GM18951 (cell line): ENCODE measurements at regions not wholly inside any gene's neighbourhood (a gene's known extent, or its start where the extent isn't known, plus 50 kb on each side); places are given as distances from the start of the nearest gene placed in this dataset.

ENCODE experiments used
- POLR2A ChIP-seq: IDR thresholded peaks from 4 replicates; pipeline ENCODE4 v1.6.1; 2011; ENCODE audit warnings: mild to moderate bottlenecking; ENCODE audit not compliant: insufficient read length, insufficient read depth; ENCODE audit errors: extremely low read depth
- in situ Hi-C: fragments of 300-500 bp; cut with MboI; formaldehyde crosslinking; loops from one replicate; pipeline ENCODE4 v1.12.0; 2022; ENCODE audit warnings: low sequenced_read_pairs, mixed read lengths, inconsistent platforms; ENCODE audit not compliant: unreplicated experiment

DNA sequence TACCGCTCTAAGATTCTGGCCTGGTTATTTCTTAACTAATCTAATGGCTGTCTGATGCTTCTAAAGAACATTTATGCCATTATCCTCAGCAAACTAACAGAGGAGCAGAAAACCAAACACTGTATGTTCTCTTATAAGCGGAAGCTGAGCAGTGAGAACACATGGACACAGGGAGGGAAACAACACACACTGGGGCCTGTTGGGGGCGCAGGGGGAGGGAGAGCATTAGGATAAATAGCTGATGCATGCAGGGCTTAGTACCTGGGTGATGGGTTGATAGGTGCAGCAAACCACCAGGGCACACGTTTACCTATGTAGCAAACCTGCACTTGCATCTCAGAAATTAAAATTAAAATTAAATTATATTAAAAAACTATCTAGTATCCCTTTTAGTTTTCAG lies 853.5 kb downstream of the GATA3 start:
- no peak for TF ChIP-seq POLR2A
- in situ Hi-C loops = no loop called here

DNA sequence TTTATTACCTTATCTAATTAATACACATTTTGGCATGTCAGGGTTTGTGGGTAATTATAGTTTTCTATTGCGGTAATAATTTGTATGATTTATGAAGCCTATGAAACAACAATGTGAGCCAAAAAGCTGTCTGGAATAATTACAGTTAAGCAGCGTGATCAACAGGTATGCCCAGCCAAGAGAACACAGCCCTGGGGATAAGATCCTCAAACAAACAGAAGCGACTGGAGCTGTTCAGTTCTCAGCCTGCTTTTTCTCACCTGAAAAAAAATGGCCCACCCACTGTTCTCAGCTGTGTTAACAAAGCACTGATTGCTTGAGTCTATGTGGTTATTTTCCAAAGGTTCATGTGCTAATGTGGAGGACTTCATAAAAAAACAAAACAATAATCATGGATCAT lies 855.8 kb downstream of the GATA3 start:
- no peak for TF ChIP-seq POLR2A
- in situ Hi-C loops = no loop called here

DNA sequence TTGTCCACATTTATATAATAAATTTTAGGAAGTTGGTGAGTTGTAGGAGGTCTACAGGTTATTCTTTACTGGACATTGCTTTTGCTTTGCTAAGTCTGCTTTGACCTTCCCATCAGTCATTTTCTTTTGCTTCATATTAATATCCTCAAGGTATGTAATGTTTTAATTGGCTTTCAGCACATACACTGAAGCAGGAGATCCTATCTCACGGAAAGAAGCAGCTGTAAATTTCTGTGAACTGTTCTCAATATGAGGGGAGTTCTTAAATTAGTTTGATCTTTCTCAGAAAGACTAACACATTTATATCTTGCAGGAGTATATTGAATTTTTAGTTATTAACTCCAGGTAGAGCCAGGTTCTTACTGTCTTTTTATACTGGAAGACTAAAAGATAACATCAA lies 856.5 kb downstream of the GATA3 start:
- no peak for TF ChIP-seq POLR2A
- in situ Hi-C loops = no loop called here

DNA sequence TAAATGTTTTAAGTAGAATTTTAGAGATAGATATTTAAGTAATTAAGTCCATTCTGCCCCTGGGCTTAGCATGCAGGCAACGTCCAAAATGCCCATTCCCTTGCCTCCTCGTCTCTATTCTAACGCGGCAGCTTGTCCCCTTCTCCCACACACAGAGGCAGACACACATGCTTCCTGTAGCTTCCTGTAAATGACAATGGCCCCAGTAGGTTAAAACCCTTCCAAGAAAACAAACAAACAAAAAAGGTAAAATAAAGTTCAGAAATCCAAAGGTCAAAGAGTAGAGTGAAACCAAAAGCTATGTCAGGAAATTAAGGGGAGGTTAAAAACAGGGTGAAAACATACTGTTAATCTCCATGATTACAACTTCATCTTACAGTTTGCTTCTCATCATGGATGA lies 857.6 kb downstream of the GATA3 start:
- in situ Hi-C loops = no loop called here
- TF ChIP-seq POLR2A = no peak

DNA sequence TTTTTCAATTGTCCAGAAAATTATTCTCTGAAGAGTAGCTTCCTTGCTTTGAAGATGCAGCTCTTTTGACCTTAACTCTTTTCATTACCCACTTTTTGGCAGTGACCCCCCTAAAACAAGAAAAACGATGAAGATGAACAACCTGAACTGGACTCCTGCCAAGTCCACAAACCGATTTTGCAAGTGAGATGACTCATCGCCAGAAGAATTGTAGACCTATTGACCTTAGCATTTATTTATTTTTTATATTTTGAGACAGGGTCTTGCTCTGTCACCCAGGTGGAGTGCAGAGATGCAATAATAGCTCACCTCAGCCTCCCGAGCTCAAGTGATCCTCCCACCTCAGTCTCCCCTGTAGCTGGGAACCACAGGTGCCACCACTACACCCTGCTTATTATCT lies 859.2 kb downstream of the GATA3 start:
- no peak for TF ChIP-seq POLR2A
- in situ Hi-C loops = no loop called here

DNA sequence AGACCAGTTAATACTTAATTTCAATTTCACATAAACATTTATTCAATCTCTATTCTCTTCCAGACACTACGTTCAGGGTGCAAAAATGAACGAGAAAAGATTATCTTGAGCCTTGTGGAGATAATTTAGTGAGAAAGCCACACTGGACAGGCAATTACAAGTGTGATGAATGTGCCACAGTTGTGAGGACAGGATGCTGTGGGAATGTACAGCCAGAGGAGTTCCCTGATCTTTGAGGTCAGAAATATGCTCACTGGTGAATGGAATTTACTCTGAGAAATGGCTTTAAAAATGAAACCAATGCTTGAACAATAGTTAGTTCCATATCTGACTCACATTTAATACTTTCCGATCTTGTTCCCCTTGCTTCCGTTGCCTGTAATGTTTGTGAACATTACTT lies 864.8 kb downstream of the GATA3 start:
- in situ Hi-C loops = no loop called here
- no peak for TF ChIP-seq POLR2A

DNA sequence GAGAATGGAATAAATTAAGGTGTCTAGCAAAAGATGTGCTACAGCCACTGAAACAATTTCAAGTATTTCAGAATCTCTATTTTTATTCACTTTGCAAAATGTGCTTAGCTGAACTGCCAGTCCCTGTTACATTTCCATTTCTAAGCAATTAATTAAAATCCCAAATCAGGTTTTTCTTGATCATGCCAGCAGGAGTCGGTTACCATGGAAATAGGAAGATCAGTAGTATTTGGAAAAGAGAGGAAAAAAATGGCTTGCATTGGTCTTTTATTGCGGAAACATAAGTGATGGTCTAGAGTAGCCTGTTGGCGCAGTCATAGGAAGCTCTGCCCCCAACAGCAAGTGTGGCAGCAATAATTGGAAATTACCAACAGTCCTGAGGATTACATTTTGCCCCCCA lies 867.1 kb downstream of the GATA3 start:
- in situ Hi-C loops = no loop called here
- TF ChIP-seq POLR2A = no peak

DNA sequence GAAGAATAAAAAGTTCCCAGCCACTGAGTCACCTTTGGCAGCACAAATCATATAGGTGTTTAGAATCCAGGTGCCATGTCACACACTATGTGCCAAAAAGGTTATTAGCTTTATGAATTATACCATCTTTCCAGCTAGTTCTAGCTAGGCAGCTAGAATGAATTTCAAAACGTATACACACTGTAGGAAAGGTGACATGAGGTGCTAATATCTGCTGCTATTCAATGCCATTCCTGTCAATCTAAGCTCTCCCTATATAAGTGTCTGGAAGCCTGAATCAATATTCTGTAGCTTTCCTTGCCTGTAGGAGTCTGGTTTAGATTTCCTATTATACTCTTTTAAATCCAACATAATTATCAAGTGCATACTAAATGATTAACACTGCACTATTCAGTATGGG lies 868.6 kb downstream of the GATA3 start:
- no peak for TF ChIP-seq POLR2A
- in situ Hi-C loops = no loop called here

DNA sequence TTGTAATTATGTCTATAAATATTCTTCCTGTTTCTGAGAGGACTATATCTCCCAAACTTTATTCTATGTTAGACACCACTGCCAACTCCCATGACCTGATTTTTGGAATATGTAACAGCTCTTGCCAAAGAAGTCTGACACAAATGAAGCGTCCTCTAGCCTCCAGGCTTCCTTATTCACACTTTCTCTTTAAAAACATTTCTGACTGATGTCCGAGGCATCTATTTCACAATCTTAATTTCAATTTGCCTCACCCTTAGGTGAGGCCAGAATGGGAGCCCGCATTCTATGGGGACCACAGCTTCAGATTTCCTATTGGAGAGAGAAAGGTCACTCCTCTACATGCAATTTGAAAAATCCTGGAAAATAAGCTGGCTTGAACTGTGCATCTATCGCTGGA lies 873.2 kb downstream of the GATA3 start:
- in situ Hi-C loops = no loop called here
- TF ChIP-seq POLR2A = no peak

DNA sequence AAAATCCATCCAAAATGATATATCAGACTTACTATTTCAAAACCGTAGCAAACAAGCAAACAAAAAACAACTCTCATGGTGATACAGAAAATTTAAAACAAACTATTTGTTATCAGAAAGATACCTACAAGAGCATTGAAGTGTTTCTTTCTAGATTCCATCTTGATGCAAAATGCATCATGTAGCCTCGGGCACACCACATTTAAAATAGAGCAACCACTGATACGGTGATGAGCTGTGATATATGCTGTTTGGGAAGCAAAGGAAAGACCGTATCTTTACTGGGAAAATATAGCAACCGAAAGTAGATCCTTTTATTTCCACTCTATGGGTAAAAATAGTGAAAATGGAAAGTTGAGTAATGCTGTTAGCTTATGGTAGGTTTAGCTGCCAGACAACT lies 892.0 kb downstream of the GATA3 start:
- TF ChIP-seq POLR2A = no peak
- in situ Hi-C loops = no loop called here

DNA sequence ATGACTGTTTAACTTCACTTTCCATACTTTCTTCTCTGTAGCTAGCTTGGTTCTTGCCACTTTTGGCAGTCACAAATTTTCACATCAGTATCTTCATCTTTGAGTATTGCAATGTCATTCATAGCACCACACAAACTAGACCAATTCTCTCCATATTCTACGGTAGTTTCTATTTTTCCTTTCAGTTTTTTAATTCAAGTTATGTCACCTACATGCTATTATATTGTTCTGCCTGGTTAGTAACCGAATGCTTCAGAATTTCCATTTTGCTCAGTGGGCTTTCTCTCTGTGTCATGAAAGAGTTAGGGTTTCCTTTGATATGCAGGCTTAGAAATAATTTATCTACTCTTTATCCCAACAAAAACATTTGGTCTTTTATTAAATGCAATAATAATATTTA lies 896.5 kb downstream of the GATA3 start:
- in situ Hi-C loops = no loop called here
- no peak for TF ChIP-seq POLR2A

DNA sequence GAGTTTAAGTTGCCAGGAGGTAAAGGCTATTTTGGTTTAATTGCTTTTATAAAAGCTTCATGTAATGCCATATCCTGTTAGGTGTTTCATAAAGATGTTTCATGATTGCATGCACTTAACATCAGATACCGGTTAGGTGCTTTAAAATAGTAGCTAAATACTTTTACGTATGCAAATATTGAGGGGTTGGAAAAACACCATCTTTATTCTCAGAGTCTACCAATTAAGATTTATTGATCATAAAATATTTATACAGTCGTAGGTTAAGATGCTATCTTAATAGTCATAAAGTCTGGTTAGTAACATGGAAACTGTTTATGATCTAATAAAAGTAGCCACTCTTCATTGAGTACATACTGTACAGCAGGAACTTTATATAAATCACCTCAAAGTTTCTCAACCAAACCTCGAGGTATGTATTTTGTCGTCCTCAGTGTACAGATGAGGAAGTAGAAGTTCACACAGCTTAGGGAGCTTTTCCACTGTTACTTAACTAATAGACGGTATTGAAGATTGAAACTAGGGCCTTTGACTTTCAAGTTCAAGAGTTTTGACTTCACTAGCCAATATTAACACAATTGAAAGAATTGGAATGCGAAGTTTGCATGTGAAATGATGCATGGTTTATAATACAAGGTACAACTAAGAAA lies 897.1 kb downstream of the GATA3 start:
- TF ChIP-seq POLR2A = no peak
- in situ Hi-C loops = no loop called here

DNA sequence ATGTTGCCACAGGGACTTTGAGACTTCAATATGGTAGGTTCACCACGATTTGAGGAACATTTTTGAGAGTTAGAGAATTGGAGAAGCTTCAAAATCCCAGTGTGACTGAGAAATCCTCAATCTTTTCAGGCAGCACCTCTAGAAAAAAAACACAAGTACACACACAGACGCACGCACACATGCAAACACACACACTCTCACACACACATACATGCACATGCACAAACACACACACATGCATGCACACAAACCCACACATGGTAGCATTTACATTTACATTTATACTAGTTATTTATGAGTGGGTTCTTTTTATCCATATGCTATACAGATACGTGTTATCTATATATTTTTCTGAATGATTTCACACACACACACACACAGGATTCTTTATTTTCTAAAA lies 901.9 kb downstream of the GATA3 start:
- no peak for TF ChIP-seq POLR2A
- in situ Hi-C loops = no loop called here

DNA sequence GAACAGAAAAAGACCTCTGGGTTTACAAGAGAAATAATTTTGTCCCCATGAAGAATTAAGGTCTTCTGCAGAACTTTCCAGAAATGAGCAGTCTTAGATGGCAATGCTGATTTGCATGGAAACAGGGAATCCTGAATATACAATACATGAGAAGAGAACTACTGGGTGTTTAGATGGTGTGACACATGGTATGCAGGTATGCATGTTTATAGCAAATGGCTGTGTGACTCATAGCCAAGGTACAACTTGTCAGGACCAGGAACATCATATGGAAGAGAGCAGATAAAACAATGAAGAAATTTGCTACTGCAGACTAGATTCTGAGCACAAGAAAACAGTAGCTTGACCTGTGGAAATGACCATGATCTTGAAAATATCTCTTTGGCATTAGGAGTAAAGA lies 907.8 kb downstream of the GATA3 start:
- no peak for TF ChIP-seq POLR2A

DNA sequence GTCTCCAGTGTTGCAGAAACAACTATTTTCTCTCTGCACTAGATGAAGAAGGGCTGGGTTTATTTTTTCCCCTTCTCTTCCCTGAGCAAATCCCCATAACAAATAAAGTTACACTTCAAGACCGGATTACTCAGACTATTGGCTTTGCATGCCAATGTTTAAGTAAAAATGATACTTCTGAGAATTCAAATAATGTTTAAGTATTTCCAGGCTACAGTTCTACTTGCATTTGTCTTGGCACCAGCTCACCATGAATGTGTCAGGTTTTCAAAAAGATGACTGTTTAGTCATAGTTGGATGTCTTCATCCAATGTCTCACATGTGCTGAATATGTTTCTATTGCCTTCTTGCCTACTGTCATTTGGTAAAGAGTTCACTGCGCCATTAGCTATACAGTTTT lies 912.6 kb downstream of the GATA3 start:
- in situ Hi-C loops = no loop called here
- TF ChIP-seq POLR2A = no peak

More for the DNA sequence above, 907.8 kb downstream of the GATA3 start:
- in situ Hi-C loops = no loop called here
